Glutamatergic neuron (in vitro differentiated cells): ENCODE measurements at regions not wholly inside any gene's neighbourhood (a gene's known extent, or its start where the extent isn't known, plus 50 kb on each side); places are given as distances from the start of the nearest gene placed in this dataset.

Experiments used
- DNase-seq: peaks from one replicate; pipeline ENCODE4 v3.0.0; 2022
- H3K27ac Mint-ChIP-seq: one replicate; pipeline ENCODE4 v1.8.0; 2020; ENCODE audit warnings: mild to moderate bottlenecking, mixed read lengths, inconsistent platforms; ENCODE audit not compliant: unreplicated experiment
- H3K27me3 Mint-ChIP-seq: one replicate; pipeline ENCODE4 v1.8.0; 2020; ENCODE audit warnings: mild to moderate bottlenecking, moderate library complexity, mixed read lengths, inconsistent platforms; ENCODE audit not compliant: unreplicated experiment
- H3K36me3 Mint-ChIP-seq: one replicate; pipeline ENCODE4 v1.8.0; 2020; ENCODE audit warnings: mild to moderate bottlenecking, mixed read lengths, inconsistent platforms; ENCODE audit not compliant: unreplicated experiment
- H3K4me1 Mint-ChIP-seq: one replicate; pipeline ENCODE4 v1.8.0; 2020; ENCODE audit warnings: mild to moderate bottlenecking, low read depth, mixed read lengths, inconsistent platforms; ENCODE audit not compliant: unreplicated experiment
- H3K4me3 Mint-ChIP-seq: one replicate; pipeline ENCODE4 v1.8.0; 2020; ENCODE audit warnings: mild to moderate bottlenecking, mixed read lengths, inconsistent platforms; ENCODE audit not compliant: unreplicated experiment
- H3K9me3 Mint-ChIP-seq: one replicate; pipeline ENCODE4 v1.8.0; 2020; ENCODE audit warnings: mild to moderate bottlenecking, moderate library complexity, mixed read lengths, inconsistent platforms; ENCODE audit not compliant: unreplicated experiment
- TF ChIP-seq, protein P1 (sequence below): fragments of 200-600 bp; sonication (generic); IDR thresholded peaks from one replicate; pipeline ENCODE4 v1.5.0; 2021; ENCODE audit not compliant: partially characterized antibody, unreplicated experiment

DNA sequence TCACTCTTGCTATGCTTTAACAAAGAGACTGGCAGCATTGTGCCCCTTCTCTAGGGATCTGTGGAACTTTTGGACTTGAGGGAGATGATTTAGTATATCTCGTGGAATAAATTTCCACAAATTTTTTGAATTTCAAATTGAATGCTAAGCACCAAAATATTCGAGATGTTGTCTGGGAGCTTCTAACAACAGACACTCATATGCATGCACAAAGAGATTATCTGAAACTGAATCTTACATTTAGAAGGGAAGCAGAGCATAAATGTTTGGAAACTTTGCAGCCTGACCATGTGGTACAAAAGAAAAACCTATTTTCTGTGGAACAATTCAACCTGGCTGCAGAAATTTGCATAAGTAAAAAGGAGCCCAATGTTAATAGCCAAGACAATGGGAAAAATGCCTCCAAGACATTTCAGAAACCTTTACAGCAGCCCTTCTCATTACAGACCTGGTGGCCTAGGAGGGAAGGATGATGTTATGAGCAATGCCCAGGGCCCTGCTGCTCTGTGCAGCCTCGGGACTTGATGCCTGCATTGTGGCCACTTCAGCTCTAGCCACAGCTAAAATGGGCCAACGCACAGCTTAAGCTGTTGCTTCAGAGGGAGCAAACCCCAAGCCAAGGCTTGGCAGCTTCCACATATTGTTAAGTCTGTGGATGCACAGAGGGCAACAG lies 285.8 kb upstream of the FAM174A start:
- TF ChIP-seq, protein P1, sequence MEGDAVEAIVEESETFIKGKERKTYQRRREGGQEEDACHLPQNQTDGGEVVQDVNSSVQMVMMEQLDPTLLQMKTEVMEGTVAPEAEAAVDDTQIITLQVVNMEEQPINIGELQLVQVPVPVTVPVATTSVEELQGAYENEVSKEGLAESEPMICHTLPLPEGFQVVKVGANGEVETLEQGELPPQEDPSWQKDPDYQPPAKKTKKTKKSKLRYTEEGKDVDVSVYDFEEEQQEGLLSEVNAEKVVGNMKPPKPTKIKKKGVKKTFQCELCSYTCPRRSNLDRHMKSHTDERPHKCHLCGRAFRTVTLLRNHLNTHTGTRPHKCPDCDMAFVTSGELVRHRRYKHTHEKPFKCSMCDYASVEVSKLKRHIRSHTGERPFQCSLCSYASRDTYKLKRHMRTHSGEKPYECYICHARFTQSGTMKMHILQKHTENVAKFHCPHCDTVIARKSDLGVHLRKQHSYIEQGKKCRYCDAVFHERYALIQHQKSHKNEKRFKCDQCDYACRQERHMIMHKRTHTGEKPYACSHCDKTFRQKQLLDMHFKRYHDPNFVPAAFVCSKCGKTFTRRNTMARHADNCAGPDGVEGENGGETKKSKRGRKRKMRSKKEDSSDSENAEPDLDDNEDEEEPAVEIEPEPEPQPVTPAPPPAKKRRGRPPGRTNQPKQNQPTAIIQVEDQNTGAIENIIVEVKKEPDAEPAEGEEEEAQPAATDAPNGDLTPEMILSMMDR, result no peak
- Mint-ChIP-seq H3K9me3 (no peaks in the 10 kb centered on the region), H3K4me1 (no peaks in the 10 kb centered on the region), H3K27ac (no peak overlapping the region), H3K27me3 (no peaks in the 10 kb centered on the region), H3K36me3 (no peaks in the 10 kb centered on the region), H3K4me3 (no peak overlapping the region)
- no peak for DNase-seq

DNA sequence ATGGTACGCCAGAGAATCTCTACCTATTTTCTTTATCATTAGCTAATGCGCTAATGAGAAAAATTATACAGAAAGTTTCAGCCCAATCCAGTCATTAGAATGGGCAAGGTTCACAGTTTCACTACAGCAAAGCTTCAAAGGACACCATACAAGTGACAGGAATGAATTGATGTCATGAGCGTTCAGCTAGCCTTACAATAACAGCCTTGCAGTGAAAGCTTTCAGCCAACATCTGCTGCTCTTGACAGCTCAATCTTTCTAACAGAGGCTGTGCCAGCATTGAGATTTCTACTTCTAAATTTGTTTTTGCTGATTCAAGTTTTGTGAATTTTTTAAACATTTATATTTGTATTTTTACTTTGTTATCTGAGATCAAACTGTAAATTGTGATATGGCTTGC lies 302.4 kb upstream of the FAM174A start:
- no peak overlapping the region for H3K27ac Mint-ChIP-seq
- DNase-seq, result no peak
- H3K4me1 Mint-ChIP-seq, result peaks cover 2% of the 10 kb centered on the region
- no peaks in the 10 kb centered on the region for H3K9me3 Mint-ChIP-seq
- no peaks in the 10 kb centered on the region for H3K36me3 Mint-ChIP-seq
- H3K4me3 Mint-ChIP-seq, result no peak overlapping the region
- TF ChIP-seq, protein P1, result no peak
- no peaks in the 10 kb centered on the region for H3K27me3 Mint-ChIP-seq

DNA sequence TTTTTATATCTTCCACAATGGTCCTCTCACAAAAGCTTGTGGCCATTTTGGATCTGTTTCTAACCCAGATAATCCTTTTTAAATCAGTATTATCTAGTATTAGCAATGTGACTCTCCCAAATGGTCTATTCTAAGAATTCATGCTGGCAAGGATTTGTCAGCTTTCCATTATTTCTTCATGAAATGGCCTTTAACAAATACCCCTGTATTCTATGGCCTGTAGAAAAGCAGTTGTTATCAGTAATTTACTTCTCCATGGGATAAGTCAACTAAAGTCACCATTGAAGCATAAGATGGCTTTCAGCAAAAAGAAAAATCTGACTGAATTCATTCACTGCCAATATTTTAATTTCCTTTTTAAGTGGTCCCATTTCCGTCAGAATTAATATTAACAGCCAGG lies 346.4 kb upstream of the FAM174A start:
- TF ChIP-seq, protein P1, result no peak
- no peaks in the 10 kb centered on the region for H3K27me3 Mint-ChIP-seq
- H3K4me1 Mint-ChIP-seq, result no peaks in the 10 kb centered on the region
- DNase-seq, result no peak
- H3K4me3 Mint-ChIP-seq, result no peak overlapping the region
- no peak overlapping the region for H3K27ac Mint-ChIP-seq
- H3K9me3 Mint-ChIP-seq, result no peaks in the 10 kb centered on the region
- H3K36me3 Mint-ChIP-seq, result no peaks in the 10 kb centered on the region

DNA sequence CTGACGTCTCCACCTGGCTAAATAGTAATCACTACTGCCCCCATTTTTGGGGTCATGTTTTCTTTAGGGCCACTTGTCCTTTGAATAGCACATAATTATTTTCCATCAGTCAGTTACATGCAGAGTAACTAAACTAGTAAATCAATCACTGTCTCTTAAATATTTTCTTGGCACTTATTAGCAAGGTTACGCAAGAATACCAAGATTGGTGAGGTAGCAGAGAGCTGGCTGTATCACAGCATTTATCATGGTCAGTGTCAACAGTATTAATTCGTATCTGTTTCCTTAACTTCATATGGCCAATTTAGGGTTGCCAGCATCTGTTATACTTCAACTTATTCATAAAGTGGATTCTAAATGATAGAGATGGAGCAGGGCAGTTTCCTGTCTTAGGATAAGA lies 346.8 kb upstream of the FAM174A start:
- H3K27me3 Mint-ChIP-seq, result no peaks in the 10 kb centered on the region
- H3K9me3 Mint-ChIP-seq, result no peaks in the 10 kb centered on the region
- no peak overlapping the region for H3K27ac Mint-ChIP-seq
- TF ChIP-seq, protein P1, result no peak
- H3K4me1 Mint-ChIP-seq, result no peaks in the 10 kb centered on the region
- H3K4me3 Mint-ChIP-seq, result no peak overlapping the region
- no peaks in the 10 kb centered on the region for H3K36me3 Mint-ChIP-seq
- no peak for DNase-seq

DNA sequence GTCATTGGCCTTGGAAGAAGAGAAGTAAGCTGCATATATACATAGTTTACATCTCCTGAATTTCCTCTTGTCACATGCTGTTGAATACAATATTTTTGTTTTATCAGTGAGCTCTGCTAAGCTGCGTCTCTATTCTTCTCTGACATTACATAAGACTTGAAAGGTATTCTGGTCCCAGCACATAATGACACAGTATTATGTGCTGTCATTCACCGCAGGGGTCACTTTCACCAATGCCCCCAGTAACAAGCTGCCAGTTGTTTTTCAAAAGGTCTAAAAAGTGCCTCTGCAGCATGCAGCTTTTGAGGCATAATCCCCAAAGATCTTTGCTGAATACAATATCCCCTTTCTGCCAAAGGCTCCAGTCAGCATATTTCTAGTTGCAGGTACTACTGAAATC lies 349.0 kb upstream of the FAM174A start:
- no peaks in the 10 kb centered on the region for H3K36me3 Mint-ChIP-seq
- no peak overlapping the region for H3K27ac Mint-ChIP-seq
- H3K9me3 Mint-ChIP-seq, result peaks cover 2% of the 10 kb centered on the region
- no peak for DNase-seq
- H3K27me3 Mint-ChIP-seq, result no peaks in the 10 kb centered on the region
- no peak overlapping the region for H3K4me3 Mint-ChIP-seq
- H3K4me1 Mint-ChIP-seq, result no peaks in the 10 kb centered on the region
- TF ChIP-seq, protein P1, result no peak
